ENCODE measurements at regions not wholly inside any gene's neighbourhood (a gene's known extent, or its start where the extent isn't known, plus 50 kb on each side); places are given as distances from the start of the nearest gene placed in this dataset.
"Not testable (repeated sequence)": the region's sequence is repeated elsewhere in the genome, so short reads cannot be mapped to it uniquely, and the experiment has no call there.

GRCh38 chr18:30852541-30852940 is 190.0 kb downstream of the DSC3 start:
- Histone ChIP-seq H3K4me1 (ENCODE audit: low read depth, poor library complexity, severe bottlenecking) (no peaks in the 10 kb centered on the region), H3K4me2 (no peak overlapping the region), H3K27me3 (ENCODE audit: insufficient read depth, low read depth) (no peaks in the 10 kb centered on the region), H3K9ac (no peak overlapping the region), H3K36me3 (ENCODE audit: insufficient read depth) (no peaks in the 10 kb centered on the region), H3K4me3 (IDR thresholded peaks at IDR 0.05; ENCODE audit: insufficient read depth, low read depth, low read length) (no peak overlapping the region), H3K79me2 (ENCODE audit: insufficient read depth, low read depth) (no peaks in the 10 kb centered on the region), H4K20me1 (ENCODE audit: insufficient read depth) (no peaks in the 10 kb centered on the region; the same call in 1 of the 2 replicates), H2AFZ (ENCODE audit: low read depth) (no peak overlapping the region), H3K27ac (no peak overlapping the region)
- no peak for TF ChIP-seq CTCF (conservative IDR thresholded peaks at IDR 0.05; ENCODE audit: low read depth, low read length)

GRCh38 chr18:30839056-30839561 is 203.4 kb downstream of the DSC3 start:
- not testable (repeated sequence) for H2AFZ ChIP-seq (ENCODE audit: low read depth); H3K4me3 ChIP-seq (IDR thresholded peaks at IDR 0.05; ENCODE audit: insufficient read depth, low read depth, low read length); H3K36me3 ChIP-seq (ENCODE audit: insufficient read depth); H3K4me1 ChIP-seq (ENCODE audit: low read depth, poor library complexity, severe bottlenecking); H3K9ac ChIP-seq; H3K27ac ChIP-seq; H3K79me2 ChIP-seq (ENCODE audit: insufficient read depth, low read depth); H3K27me3 ChIP-seq (ENCODE audit: insufficient read depth, low read depth); H3K4me2 ChIP-seq; H4K20me1 ChIP-seq (ENCODE audit: insufficient read depth)

- Histone ChIP-seq H3K4me1 (ENCODE audit: low read depth, poor library complexity, severe bottlenecking) (no peaks in the 10 kb centered on the region), H3K9ac (no peak overlapping the region), H2AFZ (ENCODE audit: low read depth) (no peak overlapping the region), H4K20me1 (ENCODE audit: insufficient read depth) (no peaks in the 10 kb centered on the region), H3K4me2 (no peak overlapping the region), H3K36me3 (ENCODE audit: insufficient read depth) (no peaks in the 10 kb centered on the region), H3K27me3 (ENCODE audit: insufficient read depth, low read depth) (no peaks in the 10 kb centered on the region), H3K79me2 (ENCODE audit: insufficient read depth, low read depth) (no peaks in the 10 kb centered on the region), H3K27ac (no peak overlapping the region), H3K4me3 (IDR thresholded peaks at IDR 0.05; ENCODE audit: insufficient read depth, low read depth, low read length) (no peak overlapping the region)
- TF ChIP-seq CTCF (conservative IDR thresholded peaks at IDR 0.05; ENCODE audit: low read depth, low read length), result no peak
Measured at GRCh38 chr18:30828700-30829099, 213.8 kb downstream of the DSC3 start.

GRCh38 chr18:30819619-30820018 is 222.9 kb downstream of the DSC3 start:
- no peak overlapping the region for H3K4me2 ChIP-seq
- H3K9ac ChIP-seq, result no peak overlapping the region
- no peaks in the 10 kb centered on the region for H3K4me1 ChIP-seq (ENCODE audit: low read depth, poor library complexity, severe bottlenecking)
- H3K36me3 ChIP-seq (ENCODE audit: insufficient read depth), result no peaks in the 10 kb centered on the region
- no peaks in the 10 kb centered on the region for H3K27me3 ChIP-seq (ENCODE audit: insufficient read depth, low read depth)
- no peaks in the 10 kb centered on the region for H3K79me2 ChIP-seq (ENCODE audit: insufficient read depth, low read depth)
- no peak overlapping the region for H3K4me3 ChIP-seq (IDR thresholded peaks at IDR 0.05; ENCODE audit: insufficient read depth, low read depth, low read length)
- no peak overlapping the region for H3K27ac ChIP-seq
- TF ChIP-seq CTCF (conservative IDR thresholded peaks at IDR 0.05; ENCODE audit: low read depth, low read length), result no peak
- no peaks in the 10 kb centered on the region for H4K20me1 ChIP-seq (ENCODE audit: insufficient read depth)
- no peak overlapping the region for H2AFZ ChIP-seq (ENCODE audit: low read depth)

GRCh38 chr18:30814446-30814845 is 228.1 kb downstream of the DSC3 start:
- no peaks in the 10 kb centered on the region for H3K36me3 ChIP-seq (ENCODE audit: insufficient read depth)
- H3K27me3 ChIP-seq (ENCODE audit: insufficient read depth, low read depth), result no peaks in the 10 kb centered on the region
- no peak overlapping the region for H2AFZ ChIP-seq (ENCODE audit: low read depth)
- H4K20me1 ChIP-seq (ENCODE audit: insufficient read depth), result no peaks in the 10 kb centered on the region
- no peak overlapping the region for H3K4me2 ChIP-seq
- H3K4me3 ChIP-seq (IDR thresholded peaks at IDR 0.05; ENCODE audit: insufficient read depth, low read depth, low read length), result no peak overlapping the region
- H3K9ac ChIP-seq, result no peak overlapping the region
- H3K27ac ChIP-seq, result no peak overlapping the region
- H3K79me2 ChIP-seq (ENCODE audit: insufficient read depth, low read depth), result no peaks in the 10 kb centered on the region
- no peaks in the 10 kb centered on the region for H3K4me1 ChIP-seq (ENCODE audit: low read depth, poor library complexity, severe bottlenecking)
- TF ChIP-seq CTCF (conservative IDR thresholded peaks at IDR 0.05; ENCODE audit: low read depth, low read length), result no peak
